Mammary epithelial cell (primary cell): ENCODE measurements at regions not wholly inside any gene's neighbourhood (a gene's known extent, or its start where the extent isn't known, plus 50 kb on each side); places are given as distances from the start of the nearest gene placed in this dataset.

Source experiments
- EZH2 ChIP-seq: IDR thresholded peaks from 2 replicates; pipeline ENCODE4 v1.6.1; 2012; ENCODE audit warnings: low read length, inconsistent platforms, borderline replicate concordance
- TF ChIP-seq, protein P1 (sequence below), 2 donors: IDR thresholded peaks in 1 of 2; conservative IDR thresholded peaks in 1 of 2; 2 replicates each; pipeline ENCODE4 v1.5.1; 2011 to 2012; ENCODE audit warnings: inconsistent platforms in 2 of 2, low read length in 2 of 2, mild to moderate bottlenecking in 2 of 2, control low read depth in 1 of 2, low read depth in 1 of 2; ENCODE audit not compliant: insufficient read depth in 1 of 2; ENCODE audit errors: extremely low read depth in 1 of 2

DNA sequence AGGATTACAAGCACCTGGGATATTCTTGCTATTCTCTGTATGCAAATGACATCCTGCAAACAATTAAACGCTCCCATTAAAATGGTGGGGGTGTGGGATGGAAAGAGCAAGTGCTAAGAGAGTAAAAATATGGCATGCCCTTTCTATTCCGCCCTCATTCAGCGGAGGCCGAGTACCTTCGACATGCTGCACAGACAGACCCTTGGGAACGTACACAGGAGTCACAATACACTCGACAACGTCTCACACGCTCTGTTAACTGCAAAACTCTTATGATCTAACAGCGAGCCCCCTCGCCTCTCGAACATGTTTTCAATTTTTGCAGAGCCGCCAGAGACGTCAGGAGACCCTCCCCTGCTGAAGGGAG lies 322.2 kb downstream of the CEMIP2 start:
- TF ChIP-seq, protein P1, sequence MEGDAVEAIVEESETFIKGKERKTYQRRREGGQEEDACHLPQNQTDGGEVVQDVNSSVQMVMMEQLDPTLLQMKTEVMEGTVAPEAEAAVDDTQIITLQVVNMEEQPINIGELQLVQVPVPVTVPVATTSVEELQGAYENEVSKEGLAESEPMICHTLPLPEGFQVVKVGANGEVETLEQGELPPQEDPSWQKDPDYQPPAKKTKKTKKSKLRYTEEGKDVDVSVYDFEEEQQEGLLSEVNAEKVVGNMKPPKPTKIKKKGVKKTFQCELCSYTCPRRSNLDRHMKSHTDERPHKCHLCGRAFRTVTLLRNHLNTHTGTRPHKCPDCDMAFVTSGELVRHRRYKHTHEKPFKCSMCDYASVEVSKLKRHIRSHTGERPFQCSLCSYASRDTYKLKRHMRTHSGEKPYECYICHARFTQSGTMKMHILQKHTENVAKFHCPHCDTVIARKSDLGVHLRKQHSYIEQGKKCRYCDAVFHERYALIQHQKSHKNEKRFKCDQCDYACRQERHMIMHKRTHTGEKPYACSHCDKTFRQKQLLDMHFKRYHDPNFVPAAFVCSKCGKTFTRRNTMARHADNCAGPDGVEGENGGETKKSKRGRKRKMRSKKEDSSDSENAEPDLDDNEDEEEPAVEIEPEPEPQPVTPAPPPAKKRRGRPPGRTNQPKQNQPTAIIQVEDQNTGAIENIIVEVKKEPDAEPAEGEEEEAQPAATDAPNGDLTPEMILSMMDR (conservative IDR thresholded peaks at IDR 0.05 in 1 of 2, IDR thresholded peaks at IDR 0.05 in 1 of 2; ENCODE audit: extremely low read depth in 1 of 2, insufficient read depth in 1 of 2, low read depth in 1 of 2, low read length in 2 of 2), result no peak
- TF ChIP-seq EZH2, result no peak
